Psoas muscle (tissue), 7 donors: ENCODE measurements at regions not wholly inside any gene's neighbourhood (a gene's known extent, or its start where the extent isn't known, plus 50 kb on each side); places are given as distances from the start of the nearest gene placed in this dataset.

Experiments used
- ATAC-seq, 4 donors: fragments of 200-7000 bp; cut with Tn5 transposase; one replicate each; pipeline ENCODE4 v1.9.1; 2020; ENCODE audit warnings: moderate library complexity in 3 of 4, mild to moderate bottlenecking in 2 of 4
- DNase-seq, 2 donors: peaks; one replicate each; pipeline ENCODE4 v3.0.0-alpha.2; 2020
- H3K27ac ChIP-seq: fragments of 200-600 bp; one replicate; pipeline ENCODE4 v1.8.0; 2022
- H3K27me3 ChIP-seq, 3 donors: fragments of 200-600 bp in 1 of 3; one replicate each; pipeline versions ENCODE4 v1.6.1 to v1.8.0; 2013 to 2022; ENCODE audit warnings: low read length in 2 of 3, mild to moderate bottlenecking in 2 of 3, moderate library complexity in 1 of 3; ENCODE audit not compliant: insufficient read depth in 3 of 3
- H3K36me3 ChIP-seq, 2 donors: fragments of 200-600 bp in 1 of 2; one replicate each; pipeline versions ENCODE4 v1.6.1 to v1.8.0; 2013 to 2022; ENCODE audit warnings: low read depth in 1 of 2, mild to moderate bottlenecking in 1 of 2, moderate library complexity in 1 of 2; ENCODE audit not compliant: insufficient read depth in 1 of 2
- H3K4me1 ChIP-seq: fragments of 200-600 bp; one replicate; pipeline ENCODE4 v1.8.0; 2022
- H3K4me3 ChIP-seq: fragments of 200-600 bp; one replicate; pipeline ENCODE4 v1.8.0; 2022; ENCODE audit warnings: mild to moderate bottlenecking
- H3K9me3 ChIP-seq: fragments of 200-600 bp; one replicate; pipeline ENCODE4 v1.8.0; 2022
- WGBS, 3 donors: extraction: QIAGEN DNeasy Blood & Tissue Kit; methylation state at CpG; one replicate each; pipeline versions ENCODE4 v1.1.6 to v1.1.7; 2013; 5-methylcytosine and 5-hydroxymethylcytosine counted together
- intact Hi-C, 2 donors: fragments of 100-400 bp; cut with DNase I; formaldehyde crosslinking; loops; one replicate each; pipeline versions ENCODE4 v1.11.0 to v1.14.2; 2022
- TF ChIP-seq, protein P1 (sequence below): fragments of 200-600 bp; IDR thresholded peaks from one replicate; pipeline ENCODE4 v1.8.0; 2022; ENCODE audit warnings: antibody characterized with exemption
- donor health status: healthy with polysubstance abuse.
- donor health status: DM: no; HTN: no; CAD: no; lungs with moderate emphysema.
- donor health status: Bipolar disorder and iron deficiency.
- donor health status: healthy.
- donor health status: DM: yes; HTN: yes; CAD: no.
- donor health status: DM: no; HTN: no; CAD: no.
- donor health status: DM: yes; HTN: yes; CAD: no.

DNA sequence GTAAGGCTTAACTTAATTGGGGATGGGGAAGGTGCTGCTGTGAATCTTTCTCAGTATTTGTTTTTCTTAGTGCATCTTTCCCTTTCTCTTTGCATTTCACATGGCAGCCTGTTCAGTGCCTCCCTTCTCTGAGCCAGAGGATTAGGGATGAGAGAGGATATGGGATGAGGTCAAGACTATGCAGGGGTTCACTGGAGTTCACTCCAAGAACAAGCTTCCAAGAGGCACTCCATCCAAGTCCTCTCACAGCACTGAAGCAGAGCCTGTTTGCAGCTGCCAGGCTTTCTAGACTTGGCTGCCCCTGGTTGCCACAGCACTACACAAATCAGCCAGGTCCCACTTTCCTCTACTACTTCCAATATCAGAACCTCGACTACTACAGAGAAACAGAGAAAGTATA is 80.3 kb upstream of the GYPC start:
- Histone ChIP-seq H3K27me3 (no peaks in the 10 kb centered on the region), H3K27ac (no peak overlapping the region), H3K36me3 (no peaks in the 10 kb centered on the region), H3K9me3 (no peaks in the 10 kb centered on the region), H3K4me3 (no peak overlapping the region), H3K4me1 (no peaks in the 10 kb centered on the region)
- WGBS, 3 donors = 26 to 36% (median 36%) methylated on average over 1 of the region's 1 CpG
- DNase-seq (no peak), ATAC-seq (no peak)
- TF ChIP-seq, protein P1, sequence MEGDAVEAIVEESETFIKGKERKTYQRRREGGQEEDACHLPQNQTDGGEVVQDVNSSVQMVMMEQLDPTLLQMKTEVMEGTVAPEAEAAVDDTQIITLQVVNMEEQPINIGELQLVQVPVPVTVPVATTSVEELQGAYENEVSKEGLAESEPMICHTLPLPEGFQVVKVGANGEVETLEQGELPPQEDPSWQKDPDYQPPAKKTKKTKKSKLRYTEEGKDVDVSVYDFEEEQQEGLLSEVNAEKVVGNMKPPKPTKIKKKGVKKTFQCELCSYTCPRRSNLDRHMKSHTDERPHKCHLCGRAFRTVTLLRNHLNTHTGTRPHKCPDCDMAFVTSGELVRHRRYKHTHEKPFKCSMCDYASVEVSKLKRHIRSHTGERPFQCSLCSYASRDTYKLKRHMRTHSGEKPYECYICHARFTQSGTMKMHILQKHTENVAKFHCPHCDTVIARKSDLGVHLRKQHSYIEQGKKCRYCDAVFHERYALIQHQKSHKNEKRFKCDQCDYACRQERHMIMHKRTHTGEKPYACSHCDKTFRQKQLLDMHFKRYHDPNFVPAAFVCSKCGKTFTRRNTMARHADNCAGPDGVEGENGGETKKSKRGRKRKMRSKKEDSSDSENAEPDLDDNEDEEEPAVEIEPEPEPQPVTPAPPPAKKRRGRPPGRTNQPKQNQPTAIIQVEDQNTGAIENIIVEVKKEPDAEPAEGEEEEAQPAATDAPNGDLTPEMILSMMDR = no peak
- intact Hi-C loops = no loop called here

DNA sequence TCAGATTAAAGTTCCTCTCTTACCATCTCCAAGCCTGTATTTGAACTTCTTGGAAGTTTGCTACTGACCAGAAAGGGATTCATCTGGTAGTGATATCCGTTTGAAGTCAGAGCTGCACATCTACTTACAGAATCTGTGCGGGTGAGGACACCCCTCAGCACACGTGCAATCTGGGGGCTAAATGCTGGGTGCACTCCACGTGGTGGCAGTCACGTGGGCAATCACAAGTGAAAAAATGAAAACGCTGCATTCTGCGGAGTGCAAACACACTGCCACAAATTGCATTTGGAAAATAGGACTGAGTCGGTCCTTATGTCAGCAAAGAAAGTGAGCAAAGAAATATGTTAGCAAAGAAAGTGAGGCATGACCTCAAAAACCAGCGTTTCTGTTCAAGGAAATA is 76.1 kb upstream of the GYPC start:
- TF ChIP-seq, protein P1 = no peak
- Histone ChIP-seq H3K27me3 (no peaks in the 10 kb centered on the region), H3K36me3 (no peaks in the 10 kb centered on the region), H3K9me3 (no peaks in the 10 kb centered on the region), H3K27ac (no peak overlapping the region), H3K4me3 (no peak overlapping the region), H3K4me1 (no peaks in the 10 kb centered on the region)
- DNase-seq (no peak), ATAC-seq (no peak)
- 90 to 93% (median 91%) methylated on average over 9 of the region's 9 CpGs for WGBS, 3 donors
- intact Hi-C loops = no loop called here

DNA sequence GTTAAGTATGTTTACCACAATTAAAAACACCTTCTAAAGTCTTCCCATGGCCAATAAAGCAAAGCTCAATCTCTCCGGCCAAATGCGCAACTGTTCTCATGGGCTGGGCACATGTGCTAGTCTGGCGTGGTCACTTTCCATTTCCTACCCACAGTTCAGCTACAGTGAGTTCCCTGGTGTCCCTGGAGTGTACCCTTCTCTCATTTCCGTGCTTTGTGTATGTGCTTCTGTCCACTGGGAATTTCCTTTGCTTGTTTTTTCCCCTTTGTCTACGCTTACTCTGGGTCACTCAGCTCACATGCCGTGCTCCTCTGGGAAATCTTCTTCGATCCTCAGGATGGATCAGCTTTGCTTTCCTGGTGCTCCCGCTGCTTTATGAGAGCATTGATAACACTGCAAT is 69.6 kb upstream of the GYPC start:
- no peak overlapping the region for H3K27ac ChIP-seq
- 66 to 73% (median 71%) methylated on average over 8 of the region's 8 CpGs for WGBS, 3 donors
- no peak for DNase-seq

DNA sequence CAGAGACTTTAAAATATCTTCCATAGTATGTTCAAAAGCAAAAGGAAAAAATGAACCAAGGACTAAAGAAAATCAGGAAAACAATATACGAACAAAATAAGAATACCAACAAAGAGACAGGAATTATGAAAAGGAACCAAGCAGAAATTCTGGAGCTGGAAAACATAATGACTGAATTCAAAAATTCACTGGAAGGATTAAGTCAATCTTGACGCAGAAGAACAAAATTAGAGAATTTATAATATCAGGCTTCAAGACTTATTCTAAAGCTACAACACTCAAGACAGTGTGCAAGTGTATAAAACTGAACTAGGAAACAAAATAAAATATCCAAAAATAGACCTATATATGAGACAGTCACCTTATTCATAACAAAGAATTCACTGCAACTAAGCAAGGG is 56.9 kb upstream of the GYPC start:
- no peak overlapping the region for H3K4me3 ChIP-seq
- H3K36me3 ChIP-seq = no peaks in the 10 kb centered on the region
- H3K9me3 ChIP-seq = peaks cover 21% of the 10 kb centered on the region
- intact Hi-C loops = no loop called here
- no peaks in the 10 kb centered on the region for H3K27me3 ChIP-seq
- ATAC-seq (no peak), DNase-seq (no peak)
- no peak overlapping the region for H3K27ac ChIP-seq
- peaks cover 4% of the 10 kb centered on the region for H3K4me1 ChIP-seq
- 81 to 97% (median 97%) methylated on average over 2 of the region's 2 CpGs for WGBS, 3 donors
- TF ChIP-seq, protein P1 = no peak

More for the DNA sequence above, 69.6 kb upstream of the GYPC start:
- H3K27me3 ChIP-seq = no peaks in the 10 kb centered on the region
- H3K36me3 ChIP-seq = no peaks in the 10 kb centered on the region
- no peaks in the 10 kb centered on the region for H3K9me3 ChIP-seq
- no peaks in the 10 kb centered on the region for H3K4me1 ChIP-seq
- peak in 1 of 4 donors; percentile 44 for ATAC-seq
- H3K4me3 ChIP-seq = no peak overlapping the region
- TF ChIP-seq, protein P1 = no peak
- intact Hi-C loops = no loop called here

DNA sequence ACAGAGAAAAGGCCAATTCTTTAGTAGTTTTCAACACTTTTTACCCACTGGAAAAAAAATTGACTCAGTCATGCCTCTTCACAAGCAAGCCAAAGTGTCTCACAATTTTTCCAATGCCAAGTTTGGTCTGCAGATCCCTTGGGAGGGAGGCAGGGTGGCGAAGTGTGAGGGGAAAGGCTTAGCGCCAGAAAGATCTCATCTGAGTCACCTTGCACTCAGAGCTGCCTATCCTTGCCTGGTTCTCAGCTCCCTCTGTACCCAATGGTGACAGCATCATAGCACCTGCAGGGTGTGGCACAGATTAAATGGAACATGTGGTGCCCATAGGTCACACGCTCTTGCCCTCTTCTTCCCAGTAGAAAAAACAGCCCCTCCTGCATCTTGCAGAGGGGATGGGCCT is 55.2 kb upstream of the GYPC start:
- Histone ChIP-seq H3K36me3 (no peaks in the 10 kb centered on the region), H3K4me1 (peaks cover 4% of the 10 kb centered on the region), H3K9me3 (peaks cover 21% of the 10 kb centered on the region), H3K27me3 (no peaks in the 10 kb centered on the region), H3K27ac (no peak overlapping the region), H3K4me3 (no peak overlapping the region)
- TF ChIP-seq, protein P1 = no peak
- WGBS, 3 donors = 79 to 90% (median 88%) methylated on average over 3 of the region's 3 CpGs
- no peak for DNase-seq
- no peak for ATAC-seq
- intact Hi-C loops = no loop called here
